Thoracic aorta (tissue), 2 donors: ENCODE measurements at regions not wholly inside any gene's neighbourhood (a gene's known extent, or its start where the extent isn't known, plus 50 kb on each side); places are given as distances from the start of the nearest gene placed in this dataset.

ENCODE experiments used
- ATAC-seq: fragments of 150-250 bp; one replicate; pipeline ENCODE4 v1.8.0; 2017; ENCODE audit warnings: low read depth; ENCODE audit not compliant: insufficient number of reproducible peaks, low FRiP score
- DNase-seq: peaks from one replicate; pipeline ENCODE4 v3.0.0-alpha.2; 2020; ENCODE audit warnings: low spot score
- H3K27ac ChIP-seq, 2 donors: fragments of 200-600 bp; sonication (generic); 1 replicate in 1 of 2; 2 replicates in 1 of 2; pipeline ENCODE4 v1.5.1; 2016; ENCODE audit warnings: mild to moderate bottlenecking in 2 of 2, moderate library complexity in 2 of 2
- H3K27me3 ChIP-seq: fragments of 200-600 bp; sonication (generic); replicated peaks from 2 replicates; pipeline ENCODE4 v1.6.0; 2016; ENCODE audit warnings: mild to moderate bottlenecking; ENCODE audit not compliant: insufficient read depth
- H3K36me3 ChIP-seq: fragments of 200-600 bp; sonication (generic); one replicate; pipeline ENCODE4 v1.5.1; 2016
- H3K4me1 ChIP-seq, 2 donors: fragments of 200-600 bp; sonication (generic); 1 replicate in 1 of 2; 2 replicates in 1 of 2; pipeline versions ENCODE4 v1.5.1 to v1.6.0; 2016; ENCODE audit warnings: low read depth in 2 of 2, mild to moderate bottlenecking in 1 of 2; ENCODE audit not compliant: control insufficient read depth in 1 of 2
- H3K4me3 ChIP-seq: fragments of 200-600 bp; sonication (generic); 2 replicates; pipeline ENCODE4 v1.5.1; 2016; ENCODE audit warnings: mild to moderate bottlenecking
- H3K9me3 ChIP-seq: fragments of 200-600 bp; sonication (generic); 2 replicates; pipeline ENCODE4 v1.5.1; 2016
- CTCF ChIP-seq: fragments of 200-600 bp; sonication (generic); IDR thresholded peaks from one replicate; pipeline ENCODE4 v1.5.1; 2019; ENCODE audit warnings: antibody characterized with exemption

GRCh38 chr21:18148401-18148800 is 96.2 kb upstream of the CHODL start:
- ATAC-seq, result no peak

GRCh38 chr21:18147678-18148077 is 97.0 kb upstream of the CHODL start:
- no peaks in the 10 kb centered on the region for H3K9me3 ChIP-seq
- ATAC-seq (no peak), DNase-seq (no peak)
- TF ChIP-seq CTCF, result no peak
- H3K27ac ChIP-seq, result no peak overlapping the region
- H3K4me3 ChIP-seq, result no peak overlapping the region
- H3K36me3 ChIP-seq, result no peaks in the 10 kb centered on the region
- H3K27me3 ChIP-seq, result no peaks in the 10 kb centered on the region
- H3K4me1 ChIP-seq, result no peaks in the 10 kb centered on the region

More at GRCh38 chr21:18148401-18148800, 96.2 kb upstream of the CHODL start:
- no peak for DNase-seq
- Histone ChIP-seq H3K9me3 (no peaks in the 10 kb centered on the region), H3K4me1 (no peaks in the 10 kb centered on the region), H3K36me3 (no peaks in the 10 kb centered on the region), H3K4me3 (no peak overlapping the region), H3K27ac (no peak overlapping the region), H3K27me3 (no peaks in the 10 kb centered on the region)
- TF ChIP-seq CTCF, result no peak

GRCh38 chr21:18146820-18147219 is 97.8 kb upstream of the CHODL start:
- Histone ChIP-seq H3K36me3 (no peaks in the 10 kb centered on the region), H3K4me1 (no peaks in the 10 kb centered on the region), H3K9me3 (no peaks in the 10 kb centered on the region), H3K4me3 (no peak overlapping the region), H3K27me3 (no peaks in the 10 kb centered on the region), H3K27ac (no peak overlapping the region)
- TF ChIP-seq CTCF, result no peak
- ATAC-seq (no peak), DNase-seq (no peak)

- H3K4me3 ChIP-seq, result no peak overlapping the region
- no peak overlapping the region for H3K27ac ChIP-seq
- TF ChIP-seq CTCF, result no peak
- H3K27me3 ChIP-seq, result no peaks in the 10 kb centered on the region
- no peak for ATAC-seq
- no peaks in the 10 kb centered on the region for H3K36me3 ChIP-seq
- H3K4me1 ChIP-seq, result no peaks in the 10 kb centered on the region
- DNase-seq, result no peak
- H3K9me3 ChIP-seq, result no peaks in the 10 kb centered on the region
Measured at GRCh38 chr21:18144339-18144738, 100.3 kb upstream of the CHODL start.

- Histone ChIP-seq H3K9me3 (no peaks in the 10 kb centered on the region), H3K4me3 (no peak overlapping the region), H3K4me1 (no peaks in the 10 kb centered on the region), H3K36me3 (no peaks in the 10 kb centered on the region), H3K27ac (no peak overlapping the region), H3K27me3 (no peaks in the 10 kb centered on the region)
- TF ChIP-seq CTCF, result no peak
- no peak for DNase-seq
- ATAC-seq, result no peak
Measured at GRCh38 chr21:18142655-18143054, 102.0 kb upstream of the CHODL start.
